Upper lobe of right lung (tissue), 1 donor: ENCODE measurements at regions not wholly inside any gene's neighbourhood (a gene's known extent, or its start where the extent isn't known, plus 50 kb on each side); places are given as distances from the start of the nearest gene placed in this dataset.

Experiments used
- ATAC-seq: fragments of 200-7000 bp; cut with Tn5 transposase; one replicate; pipeline ENCODE4 v1.9.1; 2020; ENCODE audit warnings: mild to moderate bottlenecking, moderate library complexity
- DNase-seq: peaks from one replicate; pipeline ENCODE4 v3.0.0-alpha.2; 2020
- H3K27ac ChIP-seq: fragments of 200-600 bp; one replicate; pipeline ENCODE4 v1.8.0; 2022
- H3K27me3 ChIP-seq: fragments of 200-600 bp; one replicate; pipeline ENCODE4 v1.8.0; 2022; ENCODE audit warnings: mild to moderate bottlenecking
- H3K36me3 ChIP-seq: fragments of 200-600 bp; one replicate; pipeline ENCODE4 v1.8.0; 2022
- H3K4me1 ChIP-seq: fragments of 200-600 bp; one replicate; pipeline ENCODE4 v1.8.0; 2022
- H3K4me3 ChIP-seq: fragments of 200-600 bp; one replicate; pipeline ENCODE4 v1.8.0; 2022; ENCODE audit warnings: mild to moderate bottlenecking
- H3K9me3 ChIP-seq: fragments of 200-600 bp; one replicate; pipeline ENCODE4 v1.8.0; 2022
- CTCF ChIP-seq: fragments of 200-600 bp; IDR thresholded peaks from one replicate; pipeline ENCODE4 v1.8.0; 2022; ENCODE audit warnings: antibody characterized with exemption
- intact Hi-C: fragments of 100-400 bp; cut with DNase I; formaldehyde crosslinking; loops from one replicate; pipeline ENCODE4 v1.11.0; 2022
- donor health status: DM: no; HTN: yes; CAD: no; lungs with severe emphysema.

DNA sequence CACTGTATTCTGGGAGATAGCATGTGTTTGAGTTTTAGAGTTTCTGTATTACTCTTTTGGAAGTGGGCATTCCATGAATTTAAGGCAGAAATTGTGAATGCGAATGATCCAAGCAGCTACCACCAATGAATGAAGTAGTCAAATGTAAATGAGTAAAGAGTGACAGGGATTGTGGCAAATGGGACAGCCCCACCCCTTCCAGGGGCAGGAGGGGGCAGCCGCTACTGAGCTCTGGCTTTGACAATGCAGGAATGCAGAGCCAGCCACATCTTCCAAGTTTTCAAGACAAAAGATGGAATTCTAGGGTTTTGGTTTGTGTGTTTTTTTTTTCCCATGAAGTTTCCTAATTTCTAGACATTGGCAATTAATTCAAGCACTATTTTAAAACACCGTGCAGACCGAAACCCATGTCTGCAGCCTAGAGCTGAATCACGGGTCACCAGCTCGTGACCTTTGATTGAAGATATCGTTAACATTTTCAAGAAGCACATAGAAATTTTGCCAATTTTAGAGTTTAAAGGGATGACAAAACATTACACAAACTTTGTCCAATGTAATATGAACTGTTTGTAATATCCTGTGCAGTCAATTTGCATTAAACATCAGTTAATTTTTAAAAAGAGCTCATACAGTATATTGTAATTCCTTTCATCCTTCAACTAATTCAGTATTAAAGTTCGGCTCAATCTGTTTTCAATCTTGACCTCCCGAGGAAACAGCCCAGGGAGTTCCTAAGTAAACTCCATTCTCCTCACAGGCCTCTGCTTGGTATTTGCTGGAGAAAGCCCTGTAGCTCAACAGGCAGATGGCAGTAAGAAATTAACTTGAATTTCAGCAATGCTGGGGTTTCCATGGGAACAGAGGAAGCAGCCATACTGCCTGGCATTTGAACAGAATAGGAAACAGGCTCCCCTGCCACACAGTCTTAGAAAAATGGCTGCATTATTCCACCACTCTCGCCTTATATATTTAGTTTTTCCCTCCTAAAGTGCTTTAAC is 83.4 kb downstream of the UCHL1 start:
- DNase-seq (no peak), ATAC-seq (peak; percentile 78)
- peak overlapping the region; percentile 5 for H3K27ac ChIP-seq

DNA sequence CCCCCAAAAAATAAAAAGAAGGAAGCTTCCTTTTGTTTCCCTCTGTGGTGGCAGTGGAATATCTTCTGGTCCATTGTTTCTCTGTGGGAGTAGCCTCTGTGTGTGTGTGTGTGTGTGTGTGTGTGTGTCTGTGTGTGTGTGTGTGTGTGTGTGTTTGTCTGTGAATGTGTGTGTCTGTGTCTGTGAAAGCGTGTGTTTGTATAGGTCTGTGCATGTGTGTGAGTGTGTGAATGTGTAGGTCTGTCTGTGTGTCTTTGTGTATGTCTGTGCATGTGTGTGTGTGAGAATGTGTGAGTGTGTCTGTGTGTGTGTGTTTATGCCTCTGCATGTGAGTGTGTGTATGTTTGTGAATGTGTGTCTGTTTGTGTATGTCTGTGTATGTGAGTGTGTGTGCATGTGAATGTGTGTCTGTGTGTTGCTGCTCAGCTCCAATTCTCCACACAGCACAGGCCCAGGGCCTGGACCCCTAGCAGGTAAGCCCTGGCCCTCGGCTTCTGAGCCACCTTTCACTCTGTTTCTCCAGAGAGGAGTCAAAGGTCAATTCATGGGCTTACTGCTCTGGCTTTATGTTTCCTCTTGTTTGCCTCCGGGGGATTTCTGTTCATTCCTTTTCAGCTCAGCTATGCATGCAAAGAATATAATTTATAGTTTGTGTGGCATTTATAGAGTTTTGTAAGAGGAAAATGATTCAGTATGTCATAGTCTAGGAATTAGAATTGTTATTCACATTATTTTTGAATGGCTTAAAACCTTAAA is 89.8 kb downstream of the UCHL1 start:
- Histone ChIP-seq H3K4me3 (no peak overlapping the region), H3K27me3 (no peaks in the 10 kb centered on the region), H3K36me3 (no peaks in the 10 kb centered on the region), H3K4me1 (no peaks in the 10 kb centered on the region), H3K9me3 (no peaks in the 10 kb centered on the region), H3K27ac (no peak overlapping the region)
- no peak for TF ChIP-seq CTCF
- intact Hi-C loops, result no loop called here
- no peak for ATAC-seq
- no peak for DNase-seq

More for the DNA sequence above, 83.4 kb downstream of the UCHL1 start:
- no peaks in the 10 kb centered on the region for H3K36me3 ChIP-seq
- TF ChIP-seq CTCF, result no peak
- H3K4me1 ChIP-seq, result peaks cover 8% of the 10 kb centered on the region
- no peaks in the 10 kb centered on the region for H3K27me3 ChIP-seq
- intact Hi-C loops, result no loop called here
- no peak overlapping the region for H3K4me3 ChIP-seq
- no peaks in the 10 kb centered on the region for H3K9me3 ChIP-seq

GRCh38 chr4:41349021-41349420 is 92.3 kb downstream of the UCHL1 start:
- ATAC-seq (no peak), DNase-seq (no peak)
- no peak for TF ChIP-seq CTCF
- intact Hi-C loops, result no loop called here
- H3K27me3 ChIP-seq, result no peaks in the 10 kb centered on the region
- H3K4me3 ChIP-seq, result no peak overlapping the region
- H3K36me3 ChIP-seq, result no peaks in the 10 kb centered on the region
- H3K27ac ChIP-seq, result no peak overlapping the region
- no peaks in the 10 kb centered on the region for H3K4me1 ChIP-seq
- H3K9me3 ChIP-seq, result no peaks in the 10 kb centered on the region

- ATAC-seq (peak; percentile 64), DNase-seq (peak; percentile 77)
- intact Hi-C loops, result no loop called here
- TF ChIP-seq CTCF, result peak; percentile 32
- Histone ChIP-seq H3K27ac (peak overlapping the region; percentile 74), H3K36me3 (no peaks in the 10 kb centered on the region), H3K9me3 (no peaks in the 10 kb centered on the region), H3K27me3 (no peaks in the 10 kb centered on the region), H3K4me1 (peaks cover 7% of the 10 kb centered on the region), H3K4me3 (peak overlapping the region; percentile 77)
Measured at GRCh38 chr4:41358647-41359421, 102.1 kb downstream of the UCHL1 start.

- H3K9me3 ChIP-seq, result no peaks in the 10 kb centered on the region
- H3K4me1 ChIP-seq, result peaks cover 13% of the 10 kb centered on the region
- intact Hi-C loops, result no loop called here
- H3K27me3 ChIP-seq, result no peaks in the 10 kb centered on the region
- TF ChIP-seq CTCF, result no peak
- DNase-seq (no peak), ATAC-seq (peak; percentile 21)
- peak overlapping the region; percentile 74 for H3K27ac ChIP-seq
- H3K36me3 ChIP-seq, result no peaks in the 10 kb centered on the region
- peak overlapping the region; percentile 77 for H3K4me3 ChIP-seq
Measured at GRCh38 chr4:41359422-41359775, 102.7 kb downstream of the UCHL1 start.
